ENCODE measurements at regions not wholly inside any gene's neighbourhood (a gene's known extent, or its start where the extent isn't known, plus 50 kb on each side); places are given as distances from the start of the nearest gene placed in this dataset.

DNA sequence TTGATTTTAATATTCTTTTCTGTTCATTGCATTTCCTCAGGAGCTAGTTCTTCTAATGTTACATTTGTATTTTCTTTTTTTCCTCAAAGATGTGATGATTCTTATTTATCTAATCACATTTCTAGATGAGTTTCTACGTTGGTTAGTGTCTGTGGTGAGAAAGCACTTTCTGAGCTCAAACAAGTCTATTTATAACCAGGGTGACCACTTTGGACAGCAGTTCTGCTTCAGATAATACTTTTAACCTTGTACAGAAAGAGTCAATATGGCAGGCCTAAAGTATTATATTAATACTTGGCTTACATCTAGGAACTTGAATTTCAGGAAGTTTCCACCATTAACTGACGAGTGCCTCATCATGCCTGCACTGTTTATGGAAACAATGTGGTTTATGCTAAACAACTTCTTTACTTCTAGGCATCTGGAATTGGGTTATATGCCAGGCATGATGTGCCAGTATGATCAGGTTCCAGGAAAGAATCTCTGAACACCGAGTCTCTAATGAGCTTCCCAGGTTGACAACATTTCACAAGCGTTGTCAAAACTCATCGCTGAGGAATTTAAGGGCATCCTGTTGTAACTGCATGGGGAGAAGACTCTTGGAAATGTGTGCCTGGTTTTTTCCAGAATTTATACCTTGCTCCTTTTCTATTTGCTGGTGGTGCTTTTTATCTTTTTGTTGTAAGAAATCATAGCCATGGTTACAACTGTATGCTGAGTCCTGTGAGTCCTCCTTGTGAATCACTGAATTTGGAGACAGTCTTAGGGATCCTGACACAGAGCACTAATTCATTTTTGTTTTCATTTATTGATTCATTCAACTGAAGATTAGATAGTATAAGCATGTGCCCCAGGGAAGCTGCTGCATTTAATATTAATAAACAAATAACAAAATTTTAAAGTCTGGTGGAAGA is 344.4 kb upstream of the PCDH9 start:
- no peak for TF ChIP-seq CTCF (IDR thresholded peaks at IDR 0.05; ENCODE audit: extremely low read depth, insufficient read depth, missing control alignments)
- in situ Hi-C loops (cut with MboI; ENCODE audit: low pct_unique_long_range_greater_than_20kb, low sequenced_read_pairs, unreplicated experiment) = no loop called here
- no peak for DNase-seq (ENCODE audit: low spot score)

DNA sequence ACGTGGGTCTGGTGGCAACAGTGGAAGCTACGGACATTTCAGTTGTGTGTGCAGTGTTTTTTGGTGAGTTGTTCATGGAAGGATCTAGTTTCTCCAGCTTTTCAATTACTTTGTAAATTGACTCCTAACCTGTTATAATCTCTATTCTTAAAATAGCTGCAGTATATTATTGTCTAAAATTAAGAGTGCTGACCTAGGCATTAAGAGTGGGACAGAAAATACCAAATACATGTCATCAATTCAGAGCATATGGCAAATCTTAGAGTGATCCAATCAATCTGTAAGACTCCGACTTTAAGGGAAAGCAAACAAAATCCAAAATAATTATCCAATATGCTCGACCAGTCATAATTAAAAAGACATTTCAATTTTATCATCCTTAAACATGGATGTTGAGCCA is 338.1 kb upstream of the PCDH9 start:
- DNase-seq (ENCODE audit: low spot score) = no peak
- no peak for TF ChIP-seq CTCF (IDR thresholded peaks at IDR 0.05; ENCODE audit: extremely low read depth, insufficient read depth, missing control alignments)
- in situ Hi-C loops (cut with MboI; ENCODE audit: low pct_unique_long_range_greater_than_20kb, low sequenced_read_pairs, unreplicated experiment) = no loop called here

- in situ Hi-C loops (cut with MboI; ENCODE audit: low pct_unique_long_range_greater_than_20kb, low sequenced_read_pairs, unreplicated experiment) = no loop called here
- TF ChIP-seq CTCF (IDR thresholded peaks at IDR 0.05; ENCODE audit: extremely low read depth, insufficient read depth, missing control alignments) = no peak
- DNase-seq (ENCODE audit: low spot score) = no peak
Observed at GRCh38 chr13:67557642-67558241, 327.6 kb upstream of the PCDH9 start.

DNA sequence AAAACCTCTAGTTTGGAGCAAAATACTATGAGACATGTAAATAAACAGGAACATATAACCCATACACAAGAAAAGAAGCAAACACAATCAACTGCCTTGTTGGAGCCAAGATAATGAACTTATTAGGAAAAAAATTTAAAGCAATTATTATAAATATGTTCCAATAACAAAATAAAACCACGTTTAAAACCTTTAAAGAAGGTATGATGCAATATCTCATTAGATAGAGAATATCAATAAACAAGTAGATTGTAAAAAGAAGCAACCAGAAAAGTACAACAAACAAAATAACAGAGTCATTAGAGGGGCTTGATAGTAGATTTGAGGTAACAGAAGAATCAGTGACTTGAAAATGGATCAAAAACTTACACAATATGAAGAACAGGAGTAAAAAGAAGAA is 327.0 kb upstream of the PCDH9 start:
- no peak for DNase-seq (ENCODE audit: low spot score)
- in situ Hi-C loops (cut with MboI; ENCODE audit: low pct_unique_long_range_greater_than_20kb, low sequenced_read_pairs, unreplicated experiment) = no loop called here

GRCh38 chr13:67554746-67555452 is 324.8 kb upstream of the PCDH9 start:
- no peak for TF ChIP-seq CTCF (IDR thresholded peaks at IDR 0.05; ENCODE audit: extremely low read depth, insufficient read depth, missing control alignments)
- no peak for DNase-seq (ENCODE audit: low spot score)

More for the DNA sequence above, 327.0 kb upstream of the PCDH9 start:
- no peak for TF ChIP-seq CTCF (IDR thresholded peaks at IDR 0.05; ENCODE audit: extremely low read depth, insufficient read depth, missing control alignments)

GRCh38 chr13:67554286-67554685 is 324.1 kb upstream of the PCDH9 start:
- no peak for DNase-seq (ENCODE audit: low spot score)
- no peak for TF ChIP-seq CTCF (IDR thresholded peaks at IDR 0.05; ENCODE audit: extremely low read depth, insufficient read depth, missing control alignments)
- in situ Hi-C loops (cut with MboI; ENCODE audit: low pct_unique_long_range_greater_than_20kb, low sequenced_read_pairs, unreplicated experiment) = no loop called here

More at GRCh38 chr13:67554746-67555452, 324.8 kb upstream of the PCDH9 start:
- in situ Hi-C loops (cut with MboI; ENCODE audit: low pct_unique_long_range_greater_than_20kb, low sequenced_read_pairs, unreplicated experiment) = no loop called here

Measured in GM13977 (cell line).